Daoy (cell line): ENCODE measurements at regions not wholly inside any gene's neighbourhood (a gene's known extent, or its start where the extent isn't known, plus 50 kb on each side); places are given as distances from the start of the nearest gene placed in this dataset.

Source experiments
- DNase-seq: peaks from one replicate; pipeline ENCODE4 v3.0.0-alpha.2; 2015; ENCODE audit warnings: low read depth

DNA sequence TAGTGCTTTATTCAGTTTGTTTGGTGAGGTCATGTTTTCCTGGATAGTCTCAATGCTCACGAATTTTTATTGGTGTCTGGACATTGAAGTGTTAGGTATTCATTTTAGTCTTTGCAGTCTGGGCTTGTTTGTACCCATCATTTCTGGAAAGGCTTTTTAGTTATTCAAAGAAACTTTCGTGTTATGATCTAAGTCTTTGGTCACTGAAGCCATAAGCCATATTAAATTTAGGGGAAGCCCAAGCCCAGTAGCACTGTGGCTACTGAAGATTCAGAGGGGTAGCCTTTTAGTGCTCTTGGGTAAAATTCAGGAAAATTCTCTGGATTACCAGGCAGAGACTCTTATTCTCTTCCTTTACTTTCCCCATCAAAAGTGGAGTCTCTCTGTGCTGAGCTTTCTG, 56.2 kb upstream of the PEX5L start:
- DNase-seq = no peak

DNA sequence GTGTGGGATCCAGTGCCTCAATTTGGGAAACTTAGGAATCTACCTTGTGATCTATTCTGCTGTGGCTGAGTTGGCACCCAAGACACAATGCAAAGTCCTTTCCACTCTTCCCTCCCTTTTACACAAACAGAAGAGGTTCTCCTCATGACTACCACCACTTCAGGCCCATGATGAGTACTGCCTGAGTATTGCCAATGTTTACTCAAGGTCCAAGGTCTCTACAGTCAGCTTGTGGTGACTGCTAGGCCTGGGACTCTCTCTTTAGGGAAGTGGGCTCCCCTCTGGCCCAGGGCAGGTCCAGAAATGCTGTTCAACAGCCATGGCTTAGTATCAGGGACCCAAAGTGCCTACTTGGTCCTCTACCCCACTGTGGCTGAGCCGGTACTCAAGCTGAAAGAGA, 56.8 kb upstream of the PEX5L start:
- DNase-seq = no peak

DNA sequence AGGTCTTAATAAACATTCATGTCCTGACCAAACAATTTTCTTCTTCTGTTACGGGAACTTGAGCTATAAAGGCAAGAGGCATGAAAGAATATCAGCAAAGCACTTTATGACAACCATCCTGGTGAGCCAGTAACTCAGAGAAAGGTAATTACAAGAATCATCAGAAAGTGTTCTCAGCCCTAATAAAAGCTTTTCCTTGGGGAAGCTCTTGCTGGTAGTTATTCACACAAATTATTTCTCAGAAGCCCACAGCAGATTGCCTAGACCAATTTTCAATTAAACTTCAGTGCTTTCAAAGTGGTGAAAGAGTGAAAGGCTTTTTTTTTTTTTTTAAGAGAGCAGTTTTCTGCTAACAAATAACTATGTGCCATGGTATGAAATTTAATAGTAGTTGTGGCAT, 60.9 kb upstream of the PEX5L start:
- no peak for DNase-seq

DNA sequence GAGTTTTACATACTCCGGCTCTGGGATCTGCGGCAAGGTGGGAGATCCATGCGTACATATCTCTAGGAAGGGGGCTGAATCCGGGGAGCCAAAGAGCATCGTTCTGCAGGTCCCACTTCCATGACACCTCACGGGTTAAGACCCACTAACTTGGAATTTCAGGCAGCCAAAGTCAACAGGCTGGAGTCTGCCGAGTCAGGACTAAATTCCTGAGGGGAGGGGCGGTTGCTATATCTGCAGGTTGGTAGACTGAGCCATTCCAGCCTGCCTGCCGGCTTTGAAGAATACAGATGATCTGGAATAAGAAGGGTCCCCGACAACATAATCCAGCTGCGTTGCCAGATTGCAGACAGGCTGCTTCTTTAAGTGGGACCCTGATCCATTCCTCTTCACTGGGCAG, 65.4 kb upstream of the PEX5L start:
- DNase-seq = no peak

DNA sequence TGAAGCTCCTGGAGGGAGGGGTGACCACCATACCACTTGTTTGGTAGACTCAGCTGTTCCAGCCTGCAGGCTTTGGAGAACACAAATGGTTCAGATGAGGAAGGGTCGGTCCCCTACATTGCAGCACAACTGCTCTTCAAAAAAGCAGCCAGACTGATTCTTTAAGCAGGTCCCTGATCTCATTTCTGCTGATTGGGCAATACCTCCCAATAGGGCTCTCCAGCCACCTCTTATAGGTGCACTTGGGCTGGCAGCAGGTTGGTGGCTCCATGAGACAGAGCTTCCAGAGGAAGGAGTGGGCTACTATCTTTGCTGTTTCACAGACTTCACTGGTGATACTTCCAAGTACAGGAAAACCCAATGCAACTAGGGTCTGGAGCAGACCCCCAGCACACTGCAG, 65.9 kb upstream of the PEX5L start:
- DNase-seq = no peak

DNA sequence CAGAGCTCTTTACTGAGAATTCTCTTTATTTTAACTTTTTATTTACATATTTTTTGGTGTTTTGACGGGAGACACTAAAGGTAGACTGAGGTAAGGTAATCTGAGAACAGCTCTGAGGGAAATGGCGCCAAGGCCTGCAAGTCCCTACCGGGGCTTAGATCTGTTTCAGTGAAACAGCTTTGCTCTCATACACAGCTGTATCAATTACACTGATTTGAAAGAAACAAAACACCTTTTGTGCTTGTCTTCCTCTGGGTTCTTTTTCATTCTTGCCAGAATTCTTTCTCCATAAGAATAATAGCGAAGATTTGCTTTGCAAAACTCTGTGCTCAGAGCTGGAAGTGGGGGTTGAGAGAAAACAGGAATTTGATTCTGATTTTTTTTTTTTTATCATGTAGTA, 79.5 kb upstream of the PEX5L start:
- no peak for DNase-seq

DNA sequence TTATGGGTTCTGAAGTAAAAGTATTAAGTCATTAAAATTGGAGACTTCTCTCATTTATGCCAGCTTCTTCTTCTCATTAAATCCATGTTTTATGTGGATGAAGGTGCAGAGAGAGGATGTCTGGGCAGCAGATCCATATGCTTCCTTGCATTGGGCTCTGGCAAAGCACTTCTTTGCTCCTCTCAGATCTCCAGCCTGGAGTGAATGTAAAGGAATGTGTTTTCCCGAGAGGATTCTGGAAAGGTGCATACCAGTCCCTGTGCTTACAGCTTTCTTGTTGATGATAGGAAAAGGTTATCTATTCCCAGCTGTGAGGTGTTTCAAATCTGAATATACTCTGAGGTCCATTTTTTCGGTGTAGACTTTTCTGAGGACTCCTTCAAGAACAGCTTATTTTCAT, 79.9 kb upstream of the PEX5L start:
- DNase-seq = no peak

DNA sequence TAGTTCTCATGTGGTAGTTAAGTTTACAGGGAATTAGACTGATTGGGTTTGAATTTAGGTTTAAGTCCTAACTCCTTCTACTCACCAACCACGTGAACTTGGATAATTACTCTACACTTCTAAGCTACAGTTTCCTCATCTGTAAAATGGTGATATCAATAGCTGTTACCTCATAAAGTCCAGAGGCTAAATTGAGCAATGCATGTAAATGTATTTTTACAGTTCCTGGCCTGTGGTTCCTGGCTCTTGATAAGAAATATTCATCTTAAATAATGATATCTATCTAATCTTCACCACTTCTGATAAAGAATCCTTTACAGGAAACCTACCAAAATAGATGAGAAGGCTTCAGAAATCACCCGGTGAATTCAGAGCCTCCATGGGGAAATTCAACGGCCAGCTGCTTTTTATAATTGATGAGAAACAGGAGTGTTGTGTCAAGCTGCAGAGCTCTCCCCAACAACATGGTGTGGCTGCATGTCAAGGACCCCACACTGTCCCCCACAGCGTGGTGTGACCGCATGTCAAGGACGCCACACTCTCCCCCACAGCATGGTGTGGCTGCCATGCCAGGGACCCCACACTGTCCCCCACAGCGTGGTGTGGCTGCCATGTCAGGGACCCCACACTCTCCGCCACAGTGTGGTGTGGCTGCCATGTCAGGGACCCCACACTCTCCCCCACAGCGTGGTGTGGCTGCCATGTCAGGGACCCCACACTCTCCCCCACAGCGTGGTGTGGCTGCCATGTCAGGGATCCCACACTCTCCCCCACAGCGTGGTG, 80.8 kb upstream of the PEX5L start:
- no peak for DNase-seq

DNA sequence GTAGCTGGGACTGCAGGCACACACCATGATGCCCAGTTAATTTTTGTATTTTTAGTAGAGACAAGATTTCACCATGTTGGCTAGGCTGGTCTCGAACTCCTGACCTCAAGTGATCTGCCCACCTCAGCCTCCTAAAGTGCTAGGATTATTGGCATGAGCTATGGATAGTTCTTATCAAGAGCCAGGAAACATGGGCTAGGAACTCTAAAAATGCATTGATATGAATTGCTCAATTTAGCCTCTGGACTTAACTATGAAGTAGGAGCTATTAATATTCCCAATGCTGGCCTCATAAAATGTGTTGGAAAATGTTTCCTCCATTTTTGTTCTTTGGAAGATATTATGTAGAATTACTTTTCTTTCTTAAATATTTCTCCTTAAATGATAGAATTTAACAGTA, 82.8 kb upstream of the PEX5L start:
- no peak for DNase-seq

DNA sequence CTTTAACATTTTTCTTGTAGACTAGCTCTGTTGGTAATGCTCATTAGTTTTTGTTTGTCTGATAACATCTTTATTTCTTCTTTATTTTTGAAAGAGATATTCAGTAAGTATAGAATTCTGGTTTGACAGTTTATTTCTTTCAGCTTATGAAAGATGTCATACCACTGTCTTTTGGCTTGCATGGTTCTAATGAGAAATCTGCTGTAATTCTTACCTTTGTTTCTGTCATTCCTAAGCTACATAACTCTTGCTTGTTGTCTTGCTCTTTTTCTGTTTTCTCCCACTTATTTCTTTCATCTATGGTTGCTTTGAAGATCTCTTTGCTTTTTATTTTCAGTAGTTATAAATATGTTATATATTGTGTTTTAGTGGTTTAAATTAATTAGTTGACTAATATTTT, 87.2 kb upstream of the PEX5L start:
- no peak for DNase-seq

DNA sequence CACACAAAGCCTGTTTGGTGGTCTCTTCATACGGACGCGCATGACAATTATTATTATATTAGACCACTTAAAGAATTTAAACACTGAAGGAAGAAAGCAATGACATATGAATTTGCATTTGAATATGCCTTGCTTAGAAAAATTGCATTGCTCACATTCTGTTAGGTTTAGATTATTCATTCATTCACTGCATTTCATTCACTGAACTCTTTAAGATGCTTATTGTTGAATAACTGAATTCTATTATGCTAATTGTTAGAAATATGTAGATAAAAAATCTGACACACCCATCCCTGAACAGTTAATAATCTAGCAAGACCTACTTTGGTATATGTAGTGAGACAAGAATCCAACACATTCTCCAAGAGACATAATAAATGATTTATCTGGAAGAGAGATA, 94.4 kb upstream of the PEX5L start:
- DNase-seq = no peak

DNA sequence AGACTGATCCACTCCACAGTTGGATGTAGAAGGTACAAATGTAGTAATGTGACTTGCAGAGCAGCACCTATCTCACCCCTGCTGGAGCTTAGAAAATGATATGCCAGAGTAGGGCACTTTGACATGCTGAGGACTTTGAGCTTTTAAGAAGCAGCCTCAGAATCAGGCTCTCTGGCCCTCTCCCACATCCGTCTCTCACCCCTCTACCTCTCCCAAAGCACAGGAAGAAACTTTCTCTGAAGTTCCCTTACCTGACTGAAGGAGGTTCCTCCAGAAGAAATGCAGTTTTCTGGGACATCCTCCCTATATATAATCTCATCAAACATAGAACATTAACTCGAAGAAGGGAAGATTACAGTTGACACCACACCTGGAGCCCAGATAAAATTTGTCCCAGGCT, 98.4 kb upstream of the PEX5L start:
- no peak for DNase-seq

DNA sequence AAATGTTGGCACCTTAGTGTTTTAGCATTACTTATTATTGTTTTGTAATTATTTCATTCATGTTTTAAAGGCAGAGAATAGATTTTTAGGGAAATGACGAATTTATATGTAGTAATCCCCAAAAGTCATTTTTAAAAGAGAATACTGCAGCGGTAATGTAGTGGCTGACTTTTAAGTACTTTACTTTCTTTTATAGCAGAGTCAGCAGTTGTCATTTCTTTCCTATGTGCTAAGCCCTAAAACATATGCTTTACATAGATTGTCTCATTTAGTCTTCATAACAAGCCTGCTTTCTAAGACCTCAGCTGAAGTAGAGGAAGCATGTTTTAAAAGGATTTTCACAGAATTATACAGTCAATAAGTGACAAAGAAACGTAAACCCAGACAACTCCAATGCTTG, 102.1 kb upstream of the PEX5L start:
- no peak for DNase-seq

DNA sequence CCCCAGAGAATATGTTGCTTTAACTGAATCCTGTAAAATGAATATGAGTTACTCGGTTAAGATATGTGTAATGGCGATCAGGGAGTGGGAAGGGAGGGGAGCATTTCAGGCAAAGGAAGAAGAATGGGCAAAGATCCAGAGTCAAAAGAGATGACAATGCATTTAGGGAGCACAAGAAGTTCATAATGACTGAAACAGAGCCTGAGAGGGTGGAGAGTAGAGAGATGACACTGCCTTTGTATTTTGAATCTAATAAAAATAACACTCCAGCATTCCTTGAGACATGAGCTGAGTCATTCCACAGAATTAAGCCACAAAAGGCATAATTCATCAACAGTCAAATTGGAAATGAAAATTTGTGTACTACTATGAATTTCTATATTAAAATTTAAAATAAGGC, 105.3 kb upstream of the PEX5L start:
- no peak for DNase-seq

DNA sequence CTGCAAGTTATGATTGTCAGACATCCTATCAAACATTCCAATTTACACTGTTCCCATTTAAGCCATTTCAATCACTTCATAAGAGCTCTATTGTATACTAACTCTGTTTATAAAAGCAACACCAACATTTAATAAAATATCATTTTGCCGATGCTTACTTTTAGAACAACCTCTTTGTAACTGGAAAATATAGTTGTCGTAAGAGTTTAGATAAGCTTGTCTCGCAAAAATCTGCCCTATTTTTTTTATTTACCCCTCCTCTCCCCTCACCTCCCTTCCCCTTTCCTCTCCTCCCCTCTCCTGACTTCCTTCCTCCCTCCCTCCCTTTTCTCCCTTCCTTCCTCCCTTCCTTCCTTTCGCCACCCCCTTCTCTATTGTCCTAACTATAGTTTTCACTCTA, 105.7 kb upstream of the PEX5L start:
- no peak for DNase-seq

DNA sequence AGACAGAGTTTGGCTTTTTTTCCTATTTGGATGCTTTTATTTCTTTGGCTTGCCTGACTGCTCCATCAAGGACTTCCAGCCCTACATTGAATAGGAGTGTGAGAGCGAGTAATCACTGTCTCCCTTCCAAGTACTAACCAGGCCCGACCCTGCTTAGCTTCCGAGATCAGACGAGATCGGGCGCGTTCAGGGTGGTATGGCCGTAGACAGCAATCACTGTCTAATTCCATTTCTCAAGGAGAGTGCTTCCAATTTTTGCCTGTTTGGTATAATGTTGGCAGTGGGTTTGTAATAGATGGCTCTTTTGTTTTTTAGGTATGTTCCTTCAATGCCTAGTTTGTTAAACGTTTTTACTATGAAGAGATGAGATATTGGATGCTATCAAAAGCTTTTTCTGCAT, 125.0 kb upstream of the PEX5L start:
- no peak for DNase-seq

DNA sequence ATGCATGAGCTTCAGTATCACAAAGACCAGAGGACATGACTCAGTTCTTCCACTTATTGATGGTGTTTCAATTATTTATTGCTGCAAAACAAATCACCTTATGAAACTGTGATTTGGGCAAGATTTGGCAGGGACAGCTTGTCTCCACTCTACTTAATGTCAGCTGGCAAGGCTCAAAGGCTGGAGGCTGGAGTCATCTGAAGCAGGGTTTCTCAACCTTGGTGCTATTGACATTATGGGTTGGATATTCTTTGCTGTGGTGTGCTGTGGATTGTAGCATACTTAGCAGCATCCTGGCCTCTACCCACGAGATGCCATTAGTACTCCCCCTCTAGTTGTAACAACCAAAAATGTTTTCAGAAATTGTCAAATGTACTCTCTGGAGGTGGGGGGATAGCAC, 138.8 kb upstream of the PEX5L start:
- DNase-seq = no peak

DNA sequence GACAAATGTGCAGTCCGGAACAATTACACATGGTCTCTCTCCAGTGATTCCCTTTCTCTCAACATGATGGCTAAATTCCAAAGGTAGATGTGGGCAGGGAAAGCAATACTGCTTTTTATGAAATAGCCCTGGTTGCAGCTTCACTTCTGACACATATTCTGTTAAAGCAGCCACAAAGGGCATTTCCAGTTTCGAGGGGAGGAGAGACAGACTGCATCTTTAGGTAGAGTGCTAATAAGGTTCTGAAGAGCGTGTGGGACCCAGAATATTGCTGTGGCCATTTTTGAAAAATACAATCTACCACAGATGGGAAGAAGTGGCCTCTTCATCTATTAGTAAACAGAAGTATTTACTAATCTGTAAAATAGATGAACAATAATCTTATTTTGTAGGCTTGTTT, 139.3 kb upstream of the PEX5L start:
- DNase-seq = no peak

DNA sequence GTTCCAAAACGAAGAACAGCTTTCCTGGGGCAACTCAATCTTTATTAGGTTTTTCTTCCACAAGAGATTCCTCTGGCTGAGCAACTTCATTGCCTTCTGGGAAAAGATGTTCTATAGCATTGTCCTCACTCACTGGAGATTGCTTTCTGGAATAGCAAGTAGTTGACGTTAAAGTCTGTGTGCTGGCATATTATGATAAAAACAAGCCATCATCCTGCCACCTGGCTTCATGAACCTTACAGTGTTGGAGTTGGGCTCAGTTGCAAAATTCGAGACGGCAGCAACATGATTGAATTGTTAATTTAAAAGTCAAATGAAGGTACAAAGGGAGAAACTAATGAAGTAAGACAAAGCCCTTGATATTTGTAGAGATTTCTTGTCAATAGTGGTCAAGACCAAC, 140.5 kb upstream of the PEX5L start:
- no peak for DNase-seq

DNA sequence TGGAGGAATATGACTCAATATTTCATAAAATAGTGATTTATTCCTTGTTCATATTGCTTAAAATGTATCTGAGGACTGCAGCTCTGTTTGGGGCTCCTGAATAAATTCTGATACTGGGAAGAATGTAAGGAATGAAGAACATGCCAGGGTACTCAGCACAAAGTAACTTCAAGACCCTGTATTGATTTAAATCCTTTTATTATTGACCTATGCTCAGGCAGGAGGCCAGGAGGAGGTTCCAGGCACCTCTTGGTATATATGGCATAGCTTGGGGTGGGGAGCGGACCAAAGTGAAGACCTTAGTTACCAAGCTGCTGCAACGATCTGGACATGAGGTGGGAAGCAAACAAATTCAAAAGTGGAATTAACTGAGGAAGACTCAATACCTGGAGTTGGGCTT, 142.8 kb upstream of the PEX5L start:
- DNase-seq = no peak

DNA sequence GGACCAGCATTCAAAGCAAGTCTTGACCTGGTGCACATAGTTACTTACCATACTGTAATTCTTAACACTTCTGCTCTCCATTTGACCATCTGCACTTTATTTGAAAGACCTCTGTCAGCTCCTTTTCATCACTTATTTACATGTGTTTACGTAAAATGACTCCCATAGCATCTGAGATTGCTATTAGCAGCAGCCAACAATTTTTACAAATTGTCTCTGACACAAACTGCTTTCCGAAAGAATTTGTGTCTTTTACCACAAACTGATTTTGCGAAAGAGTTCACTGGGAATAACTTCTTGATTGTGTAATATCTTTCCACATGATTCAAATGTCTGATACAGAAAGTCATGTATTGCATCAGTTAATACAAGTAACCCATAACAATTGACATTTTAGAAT, 144.1 kb upstream of the PEX5L start:
- no peak for DNase-seq

DNA sequence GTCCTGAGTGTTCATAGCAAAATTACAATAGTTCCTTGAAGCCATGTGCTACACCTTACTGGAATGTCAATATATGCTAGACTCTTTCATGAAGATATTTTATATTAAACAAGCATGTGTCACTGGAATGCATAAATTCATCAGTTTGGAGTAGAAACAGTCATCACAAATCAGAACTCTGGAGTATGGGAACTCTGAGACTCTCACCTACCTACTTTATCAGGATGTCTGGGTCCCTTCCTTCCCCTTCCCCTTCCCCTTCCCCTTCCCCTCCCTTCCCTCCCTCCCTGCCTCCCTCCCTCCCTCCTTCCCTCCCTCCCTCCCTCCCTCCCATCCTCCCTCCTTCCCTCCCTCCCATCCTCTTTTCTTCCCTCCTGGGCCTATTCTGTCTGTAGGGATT, 144.7 kb upstream of the PEX5L start:
- DNase-seq = no peak

DNA sequence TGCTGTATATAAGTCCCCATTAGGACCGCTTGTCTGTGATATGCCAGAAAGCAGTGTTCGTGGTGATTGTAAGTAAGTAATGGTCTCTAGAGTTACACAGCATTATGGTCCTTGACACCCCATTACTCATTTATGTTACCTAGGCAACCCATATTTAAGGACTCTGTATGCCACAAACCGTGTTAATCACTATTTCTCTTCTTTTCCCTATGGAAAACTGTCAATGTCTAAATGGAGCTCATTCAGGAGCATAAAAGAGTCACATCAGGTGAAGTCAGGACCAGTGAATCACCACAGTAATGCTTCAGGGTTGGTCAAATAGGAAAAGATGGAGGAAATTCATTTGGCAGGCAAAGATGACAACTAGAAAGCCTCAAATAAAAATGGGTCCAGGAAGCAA, 146.6 kb upstream of the PEX5L start:
- DNase-seq = no peak

DNA sequence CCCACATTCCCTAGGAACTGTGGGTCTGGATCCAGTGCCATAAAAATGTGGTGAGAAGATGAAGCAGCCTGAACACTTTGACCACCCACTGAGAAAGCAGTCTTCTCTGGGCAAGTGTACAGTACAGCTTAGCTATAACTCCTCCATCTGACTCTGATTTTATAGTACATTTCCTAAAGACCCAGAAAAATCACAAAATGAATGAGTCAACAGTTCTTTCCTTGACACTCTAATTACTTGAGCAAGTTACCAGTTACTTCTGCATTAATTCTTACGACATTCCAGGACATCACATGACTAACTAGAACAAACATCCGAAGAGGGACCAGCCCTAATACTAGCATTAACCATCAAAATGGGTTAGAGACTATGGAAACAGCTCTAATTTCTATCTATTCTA, 148.1 kb upstream of the PEX5L start:
- DNase-seq = no peak

DNA sequence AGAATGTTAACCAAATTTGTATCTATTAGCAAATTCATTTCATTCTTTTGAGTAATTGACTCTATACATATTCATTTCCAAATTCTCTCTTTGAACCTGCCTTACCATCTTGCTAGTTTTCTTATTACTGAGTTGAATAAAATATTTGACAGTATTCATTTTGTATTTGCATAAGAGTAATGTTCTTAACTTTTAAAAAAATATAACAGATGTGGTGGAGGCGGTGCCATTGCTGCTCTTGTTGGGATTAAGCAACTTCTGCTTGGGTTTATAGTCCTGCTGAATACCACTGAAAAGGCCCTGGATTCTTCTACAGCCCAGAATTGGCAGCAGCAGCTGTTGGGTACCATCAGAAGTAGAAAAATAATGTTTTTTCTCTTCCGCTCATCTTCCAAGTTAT, 148.9 kb upstream of the PEX5L start:
- no peak for DNase-seq
